Naive thymus-derived CD4-positive, alpha-beta T cell (primary cell): ENCODE measurements at regions not wholly inside any gene's neighbourhood (a gene's known extent, or its start where the extent isn't known, plus 50 kb on each side); places are given as distances from the start of the nearest gene placed in this dataset.

ENCODE experiments used
- ATAC-seq: fragments of 150-1000 bp; cut with Tn5 transposase; 2 replicates; pipeline ENCODE4 v1.10.0; 2021; ENCODE audit warnings: mild to moderate bottlenecking, moderate library complexity
- CTCF ChIA-PET: fragments of 350-600 bp; sonication (Branson Sonifier 250); formaldehyde crosslinking; loops from one replicate; lab custom pipeline; 2021; ENCODE audit warnings: antibody characterized with exemption; lab: Charles Lee
- POLR2A ChIA-PET: fragments of 350-600 bp; sonication (Branson Sonifier 250); formaldehyde crosslinking; loops from one replicate; lab custom pipeline; 2021; ENCODE audit warnings: antibody characterized with exemption, inconsistent platforms; lab: Charles Lee
- DNase-seq, 9 donors: peaks; one replicate each; pipeline versions ENCODE4 v3.0.0 to v3.0.0-alpha.2; 2020 to 2022; ENCODE audit warnings: mixed read lengths in 1 of 9
- H3K27ac ChIP-seq: one replicate; pipeline ENCODE4 v1.7.0; 2013; ENCODE audit warnings: mild to moderate bottlenecking, low read depth, low read length, moderate library complexity
- H3K27me3 ChIP-seq, 2 donors: one replicate each; pipeline ENCODE4 v1.7.0; 2013; ENCODE audit warnings: low read length in 2 of 2, mild to moderate bottlenecking in 2 of 2, moderate library complexity in 2 of 2; ENCODE audit not compliant: control insufficient read depth in 2 of 2, insufficient read depth in 2 of 2
- H3K36me3 ChIP-seq, 3 experiments: 1 replicate in 2 of 3; 2 replicates in 1 of 3; pipeline ENCODE4 v1.7.0; 2013; ENCODE audit warnings: low read length in 3 of 3, mild to moderate bottlenecking in 3 of 3, moderate library complexity in 1 of 3; ENCODE audit not compliant: insufficient read depth in 3 of 3, control insufficient read depth in 2 of 3
- H3K4me1 ChIP-seq, 2 donors: one replicate each; pipeline ENCODE4 v1.7.0; 2013; ENCODE audit warnings: low read length in 2 of 2, mild to moderate bottlenecking in 2 of 2, moderate library complexity in 1 of 2; ENCODE audit not compliant: control insufficient read depth in 2 of 2, insufficient read depth in 2 of 2
- H3K4me3 ChIP-seq: 2 replicates; pipeline ENCODE4 v1.7.0; 2013; ENCODE audit warnings: mild to moderate bottlenecking, low read length
- H3K9me3 ChIP-seq, 3 experiments: 1 replicate in 2 of 3; 2 replicates in 1 of 3; pipeline ENCODE4 v1.7.0; 2013; ENCODE audit warnings: low read length in 3 of 3; ENCODE audit not compliant: control insufficient read depth in 2 of 3
- H3K27ac Mint-ChIP-seq, 9 donors: one replicate each; pipeline ENCODE4 v1.8.0; 2020 to 2022; ENCODE audit warnings: mixed read lengths in 9 of 9, mild to moderate bottlenecking in 8 of 9, moderate library complexity in 5 of 9, inconsistent platforms in 2 of 9
- H3K27me3 Mint-ChIP-seq, 5 donors: one replicate each; pipeline ENCODE4 v1.8.0; 2021 to 2022; ENCODE audit warnings: mixed read lengths in 5 of 5, mild to moderate bottlenecking in 1 of 5
- H3K36me3 Mint-ChIP-seq, 5 donors: one replicate each; pipeline ENCODE4 v1.8.0; 2020 to 2022; ENCODE audit warnings: mixed read lengths in 5 of 5, mild to moderate bottlenecking in 3 of 5, inconsistent platforms in 1 of 5
- H3K4me1 Mint-ChIP-seq, 7 donors: one replicate each; pipeline ENCODE4 v1.8.0; 2020 to 2022; ENCODE audit warnings: mixed read lengths in 7 of 7, mild to moderate bottlenecking in 3 of 7, inconsistent platforms in 1 of 7
- H3K4me3 Mint-ChIP-seq, 10 donors: one replicate each; pipeline ENCODE4 v1.8.0; 2020 to 2022; ENCODE audit warnings: mild to moderate bottlenecking in 10 of 10, mixed read lengths in 10 of 10, moderate library complexity in 6 of 10, inconsistent platforms in 2 of 10
- H3K9me3 Mint-ChIP-seq, 11 donors: one replicate each; pipeline ENCODE4 v1.8.0; 2020 to 2022; ENCODE audit warnings: mixed read lengths in 11 of 11, mild to moderate bottlenecking in 4 of 11, inconsistent platforms in 1 of 11, moderate library complexity in 1 of 11
- intact Hi-C, 2 donors: fragments of 100-400 bp; cut with micrococcal nuclease; formaldehyde crosslinking; loops; one replicate each; pipeline ENCODE4 v1.15.1; 2023

DNA sequence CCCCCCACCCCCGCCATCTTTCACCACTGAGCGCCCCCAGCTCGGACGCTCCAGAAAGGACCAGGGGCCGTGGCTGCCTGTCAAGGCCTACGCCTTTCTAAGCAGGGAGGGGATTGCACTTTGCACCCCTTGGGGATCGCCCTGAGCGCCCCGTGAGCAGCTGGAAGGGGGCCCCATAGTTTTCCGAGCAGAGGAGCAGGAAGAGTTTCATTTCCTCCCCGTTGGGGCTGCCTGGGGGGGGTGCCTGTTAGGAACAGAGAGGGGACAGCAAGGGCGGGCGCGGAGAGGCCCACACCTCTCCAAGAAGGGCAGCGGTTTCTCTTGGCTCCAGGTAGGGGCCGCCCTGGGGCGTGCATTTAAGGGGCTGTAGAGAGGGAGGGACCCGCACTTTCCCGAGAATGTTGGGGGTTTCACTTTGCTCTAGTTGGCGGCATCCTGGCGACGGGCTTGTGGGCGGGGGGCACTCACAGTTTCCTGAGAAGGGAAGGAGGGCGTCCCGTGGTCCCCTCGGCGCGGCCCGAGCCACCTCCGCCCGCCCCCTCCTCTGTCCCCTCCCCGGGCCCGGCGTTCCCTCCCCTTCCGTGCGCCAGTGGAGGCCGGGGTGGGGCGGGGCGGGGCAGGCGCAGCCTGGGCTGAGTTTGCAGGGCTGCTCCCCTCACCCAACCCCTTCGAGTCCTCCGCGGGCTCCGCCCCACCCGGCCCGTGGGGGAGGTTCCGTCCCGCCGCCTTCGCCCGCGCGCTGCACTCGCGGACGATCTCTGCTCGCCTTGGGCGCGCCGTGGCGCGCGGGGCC is 82.3 kb upstream of the CD99 start:
- POLR2A ChIA-PET = no interaction called here
- Histone ChIP-seq H3K27me3 (no peaks in the 10 kb centered on the region), H3K4me1 (peaks cover 9 to 17% of the 10 kb centered on the region in 2 donors), H3K36me3 (peaks cover 0 to 4% (median 0%) of the 10 kb centered on the region in 3 experiments), H3K9me3 (no peaks in the 10 kb centered on the region), H3K27ac (peak overlapping the region; percentile 71), H3K4me3 (peak overlapping the region; percentile 89)
- Mint-ChIP-seq H3K9me3 (peaks cover 0 to 4% (median 0%) of the 10 kb centered on the region in 11 donors), H3K4me3 (peak overlapping the region; percentile 90 to 96 (median 93)), H3K4me1 (peaks cover 39 to 72% (median 56%) of the 10 kb centered on the region in 7 donors), H3K36me3 (peaks cover 4 to 50% (median 17%) of the 10 kb centered on the region in 5 donors), H3K27me3 (no peaks in the 10 kb centered on the region), H3K27ac (peak overlapping the region; percentile 51 to 93 (median 86))
- DNase-seq (peak; percentile 69 to 89 (median 79)), ATAC-seq (peak; percentile 99)
- CTCF ChIA-PET = no interaction called here
- intact Hi-C loops = loop anchor here (1.0 to 10.0 kb wide), 14 partner anchors 18 to 1404 kb away; partner anchors contain the start of genes CD99 (in 2 of the 2), DHRSX (in 2 of the 2), SLC25A6 (in 2 of the 2) and ZBED1 (in 2 of the 2)

DNA sequence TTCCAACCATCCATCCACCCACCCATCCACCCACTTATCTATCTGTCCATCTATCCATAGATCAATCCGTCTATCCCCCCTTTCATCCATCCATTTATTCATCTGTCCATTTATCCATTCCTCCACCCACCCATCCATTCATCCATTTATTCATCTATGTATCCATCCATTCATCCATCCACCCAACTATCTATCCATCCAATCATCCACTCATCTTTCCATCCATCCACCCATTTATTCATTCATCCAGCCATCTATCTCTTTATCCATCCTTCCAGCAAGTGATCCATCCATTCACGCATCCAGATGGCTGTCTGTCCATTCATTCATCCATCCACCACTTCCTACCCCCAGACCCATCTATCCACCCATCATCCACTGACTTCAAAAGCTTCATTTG is 84.0 kb upstream of the CD99 start:
- Histone ChIP-seq H3K4me1 (peaks cover 9 to 17% of the 10 kb centered on the region in 2 donors), H3K27ac (no peak overlapping the region), H3K9me3 (no peaks in the 10 kb centered on the region), H3K36me3 (no peaks in the 10 kb centered on the region), H3K4me3 (no peak overlapping the region), H3K27me3 (no peaks in the 10 kb centered on the region)
- H3K27me3 Mint-ChIP-seq = no peaks in the 10 kb centered on the region
- peak overlapping the region in 6 of 9 donors; percentile 2 to 82 (median 23) for H3K27ac Mint-ChIP-seq
- peaks cover 34 to 68% (median 55%) of the 10 kb centered on the region in 7 donors for H3K4me1 Mint-ChIP-seq
- H3K9me3 Mint-ChIP-seq = peaks cover 0 to 4% (median 0%) of the 10 kb centered on the region in 11 donors
- POLR2A ChIA-PET = no interaction called here
- DNase-seq = no peak
- peaks cover 0 to 46% (median 20%) of the 10 kb centered on the region in 5 donors for H3K36me3 Mint-ChIP-seq
- CTCF ChIA-PET = no interaction called here
- ATAC-seq = no peak
- H3K4me3 Mint-ChIP-seq = peak overlapping the region; percentile 11 to 96 (median 68)
- intact Hi-C loops = loop anchor here (5.0 to 10.0 kb wide), 4 partner anchors 105 to 1402 kb away; partner anchors contain the start of genes DHRSX (in 1 of the 2), IL3RA (in 1 of the 2) and ZBED1 (in 1 of the 2)

GRCh38 chrX:2600564-2600963 is 90.5 kb upstream of the CD99 start:
- Mint-ChIP-seq H3K4me3 (no peak overlapping the region), H3K36me3 (peaks cover 4 to 50% (median 23%) of the 10 kb centered on the region in 5 donors), H3K27ac (peak overlapping the region in 1 of 9 donors; percentile 43), H3K9me3 (peaks cover 0 to 2% (median 0%) of the 10 kb centered on the region in 11 donors), H3K4me1 (peaks cover 0 to 23% (median 12%) of the 10 kb centered on the region in 7 donors), H3K27me3 (no peaks in the 10 kb centered on the region)
- no peak overlapping the region for H3K27ac ChIP-seq
- CTCF ChIA-PET = no interaction called here
- DNase-seq = no peak
- POLR2A ChIA-PET = no interaction called here
- H3K36me3 ChIP-seq = peaks cover 0 to 15% (median 0%) of the 10 kb centered on the region in 3 experiments
- no peaks in the 10 kb centered on the region for H3K9me3 ChIP-seq
- H3K4me1 ChIP-seq = no peaks in the 10 kb centered on the region
- no peaks in the 10 kb centered on the region for H3K27me3 ChIP-seq
- H3K4me3 ChIP-seq = no peak overlapping the region
- no peak for ATAC-seq
- intact Hi-C loops = loop anchor here in 1 of 2 donors (10.0 kb wide), 1 partner anchor 1396 kb away; no protein-coding TSS in a partner anchor

DNA sequence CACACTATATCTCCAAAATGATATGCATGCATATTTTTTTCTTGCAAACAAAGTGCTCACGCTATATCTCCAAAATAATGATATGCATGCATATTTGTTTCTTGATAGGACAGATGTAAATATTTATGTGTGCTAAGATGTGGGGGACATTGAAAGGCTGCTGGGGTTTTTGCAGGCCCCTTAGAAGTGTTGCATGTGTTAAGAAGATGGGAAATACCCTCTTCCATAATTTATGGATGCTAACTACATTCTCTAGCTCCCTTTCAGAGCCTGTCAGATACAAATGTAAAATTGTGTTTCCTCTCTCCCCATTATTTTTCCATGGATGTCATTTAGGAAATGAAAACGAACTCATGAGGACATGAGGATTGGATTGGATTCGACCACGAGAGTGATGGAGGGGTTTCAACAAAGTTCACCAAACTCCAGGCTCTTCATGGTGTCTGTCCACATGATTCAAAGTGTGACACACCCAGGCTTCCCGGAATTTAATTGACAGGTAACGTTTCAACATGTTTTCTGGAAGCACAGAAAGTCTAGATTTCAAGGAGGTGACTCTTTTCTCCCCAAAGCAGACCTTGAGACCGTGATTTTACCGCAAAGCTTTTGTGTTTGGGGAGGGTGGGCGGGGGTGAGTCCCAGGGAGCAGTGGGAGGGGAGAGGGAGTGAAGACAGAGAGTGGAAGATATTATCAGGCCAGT is 94.4 kb upstream of the CD99 start:
- intact Hi-C loops = no loop called here
- peaks cover 0 to 32% (median 10%) of the 10 kb centered on the region in 5 donors for H3K36me3 Mint-ChIP-seq
- peak overlapping the region in 1 of 9 donors; percentile 37 for H3K27ac Mint-ChIP-seq
- DNase-seq = no peak
- peaks cover 0 to 2% (median 0%) of the 10 kb centered on the region in 11 donors for H3K9me3 Mint-ChIP-seq
- Histone ChIP-seq H3K4me1 (no peaks in the 10 kb centered on the region), H3K27me3 (no peaks in the 10 kb centered on the region), H3K4me3 (no peak overlapping the region), H3K9me3 (no peaks in the 10 kb centered on the region), H3K27ac (no peak overlapping the region), H3K36me3 (peaks cover 0 to 15% (median 0%) of the 10 kb centered on the region in 3 experiments)
- ATAC-seq = no peak
- ChIA-PET POLR2A (no interaction called here), CTCF (no interaction called here)
- no peak overlapping the region for H3K4me3 Mint-ChIP-seq
- peaks cover 0 to 20% (median 15%) of the 10 kb centered on the region in 7 donors for H3K4me1 Mint-ChIP-seq
- H3K27me3 Mint-ChIP-seq = no peaks in the 10 kb centered on the region

DNA sequence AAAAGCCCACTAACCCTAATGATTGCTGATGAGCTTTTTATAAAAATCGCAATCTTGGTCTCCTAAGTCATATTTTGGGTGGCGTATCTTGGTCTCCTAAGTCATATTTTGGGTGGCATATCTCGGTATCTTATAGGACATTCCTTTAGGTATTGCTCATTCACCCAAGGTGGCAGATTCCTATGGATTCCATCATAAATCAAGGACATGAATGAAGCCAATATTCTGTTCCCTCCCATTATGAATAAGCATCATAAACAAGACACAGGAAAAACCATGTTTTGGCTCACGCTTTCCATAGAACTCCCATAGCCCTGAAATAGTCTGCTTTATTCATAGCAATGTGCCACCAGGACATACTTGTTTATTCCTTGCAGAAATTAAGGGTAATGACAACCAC is 95.0 kb upstream of the CD99 start:
- Histone ChIP-seq H3K36me3 (peaks cover 0 to 11% (median 0%) of the 10 kb centered on the region in 3 experiments), H3K9me3 (no peaks in the 10 kb centered on the region), H3K4me1 (no peaks in the 10 kb centered on the region), H3K27me3 (no peaks in the 10 kb centered on the region), H3K27ac (no peak overlapping the region), H3K4me3 (no peak overlapping the region)
- H3K36me3 Mint-ChIP-seq = peaks cover 0 to 28% (median 10%) of the 10 kb centered on the region in 5 donors
- no peak overlapping the region for H3K27ac Mint-ChIP-seq
- ChIA-PET CTCF (no interaction called here), POLR2A (no interaction called here)
- no peaks in the 10 kb centered on the region for H3K27me3 Mint-ChIP-seq
- no peak overlapping the region for H3K4me3 Mint-ChIP-seq
- peaks cover 0 to 2% (median 0%) of the 10 kb centered on the region in 11 donors for H3K9me3 Mint-ChIP-seq
- intact Hi-C loops = no loop called here
- ATAC-seq (no peak), DNase-seq (no peak)
- H3K4me1 Mint-ChIP-seq = peaks cover 0 to 20% (median 15%) of the 10 kb centered on the region in 7 donors

DNA sequence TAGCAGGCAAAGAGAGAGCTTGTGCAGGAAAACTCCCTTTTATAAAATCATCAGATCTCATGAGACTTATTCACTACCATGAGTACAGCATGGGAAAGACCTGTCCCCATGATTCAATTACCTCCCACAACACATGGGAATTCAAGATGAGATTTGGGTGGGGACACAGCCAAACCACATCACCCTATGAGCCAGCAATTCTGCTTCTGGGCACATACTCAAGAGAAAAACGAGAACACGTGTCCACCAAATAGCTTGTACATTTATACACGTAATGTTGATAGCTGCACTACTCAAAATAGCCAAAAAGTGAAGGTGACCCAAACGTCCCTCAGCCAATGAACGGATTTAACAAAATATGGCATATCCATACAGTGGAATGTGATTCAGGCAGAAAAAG is 94.5 kb upstream of the DHRSX start:
- Histone ChIP-seq H3K4me1 (no peaks in the 10 kb centered on the region), H3K9me3 (no peaks in the 10 kb centered on the region), H3K27me3 (no peaks in the 10 kb centered on the region), H3K4me3 (no peak overlapping the region), H3K36me3 (peaks cover 0 to 4% (median 0%) of the 10 kb centered on the region in 3 experiments), H3K27ac (no peak overlapping the region)
- Mint-ChIP-seq H3K27me3 (no peaks in the 10 kb centered on the region), H3K4me1 (peaks cover 0 to 20% (median 12%) of the 10 kb centered on the region in 7 donors), H3K27ac (peak overlapping the region in 4 of 9 donors; percentile 3 to 59 (median 23)), H3K36me3 (peaks cover 0 to 20% (median 4%) of the 10 kb centered on the region in 5 donors), H3K4me3 (no peak overlapping the region), H3K9me3 (peaks cover 0 to 2% (median 0%) of the 10 kb centered on the region in 11 donors)
- POLR2A ChIA-PET = no interaction called here
- intact Hi-C loops = no loop called here
- ATAC-seq = no peak
- CTCF ChIA-PET = no interaction called here
- no peak for DNase-seq
